ENCODE measurements at regions not wholly inside any gene's neighbourhood (a gene's known extent, or its start where the extent isn't known, plus 50 kb on each side); places are given as distances from the start of the nearest gene placed in this dataset.

- Mint-ChIP-seq H3K36me3 (ENCODE audit: low read depth) (no peaks in the 10 kb centered on the region), H3K27me3 (peaks cover 13% of the 10 kb centered on the region), H3K4me3 (no peak overlapping the region), H3K27ac (no peak overlapping the region), H3K4me1 (peaks cover 6% of the 10 kb centered on the region), H3K9me3 (peaks cover 9% of the 10 kb centered on the region)
- ATAC-seq (replicated peaks): peak; percentile 89
These were observed 169.5 kb upstream of the SVIL start for GRCh38 chr10:29804025-29804852.

GRCh38 chr10:29802171-29802570, 167.4 kb upstream of the SVIL start:
- Mint-ChIP-seq H3K36me3 (ENCODE audit: low read depth) (no peaks in the 10 kb centered on the region), H3K9me3 (peaks cover 9% of the 10 kb centered on the region), H3K4me3 (no peak overlapping the region), H3K27ac (no peak overlapping the region), H3K27me3 (peaks cover 11% of the 10 kb centered on the region), H3K4me1 (peaks cover 6% of the 10 kb centered on the region)
- ATAC-seq (replicated peaks): no peak

GRCh38 chr10:29798921-29799690, 164.3 kb upstream of the SVIL start:
- no peaks in the 10 kb centered on the region for H3K36me3 Mint-ChIP-seq (ENCODE audit: low read depth)
- H3K4me1 Mint-ChIP-seq: peaks cover 6% of the 10 kb centered on the region
- peaks cover 20% of the 10 kb centered on the region for H3K27me3 Mint-ChIP-seq
- no peak for ATAC-seq (replicated peaks)
- H3K4me3 Mint-ChIP-seq: no peak overlapping the region
- H3K9me3 Mint-ChIP-seq: peaks cover 5% of the 10 kb centered on the region
- H3K27ac Mint-ChIP-seq: no peak overlapping the region

- Mint-ChIP-seq H3K9me3 (peaks cover 5% of the 10 kb centered on the region), H3K27me3 (peaks cover 22% of the 10 kb centered on the region), H3K4me3 (no peak overlapping the region), H3K36me3 (ENCODE audit: low read depth) (no peaks in the 10 kb centered on the region), H3K4me1 (no peaks in the 10 kb centered on the region), H3K27ac (no peak overlapping the region)
- no peak for ATAC-seq (replicated peaks)
These were observed 162.8 kb upstream of the SVIL start for GRCh38 chr10:29797616-29798015.

GRCh38 chr10:29795850-29796249, 161.1 kb upstream of the SVIL start:
- H3K9me3 Mint-ChIP-seq: no peaks in the 10 kb centered on the region
- no peak overlapping the region for H3K4me3 Mint-ChIP-seq
- H3K27me3 Mint-ChIP-seq: peaks cover 22% of the 10 kb centered on the region
- no peak overlapping the region for H3K27ac Mint-ChIP-seq
- no peaks in the 10 kb centered on the region for H3K36me3 Mint-ChIP-seq (ENCODE audit: low read depth)
- H3K4me1 Mint-ChIP-seq: no peaks in the 10 kb centered on the region
- ATAC-seq (replicated peaks): no peak

- Mint-ChIP-seq H3K4me3 (no peak overlapping the region), H3K4me1 (no peaks in the 10 kb centered on the region), H3K9me3 (no peaks in the 10 kb centered on the region), H3K36me3 (ENCODE audit: low read depth) (no peaks in the 10 kb centered on the region), H3K27ac (no peak overlapping the region), H3K27me3 (peaks cover 22% of the 10 kb centered on the region)
- ATAC-seq (replicated peaks): no peak
These were observed 160.2 kb upstream of the SVIL start for GRCh38 chr10:29794776-29795611.

GRCh38 chr10:29791773-29792172, 157.0 kb upstream of the SVIL start:
- Mint-ChIP-seq H3K27me3 (peaks cover 20% of the 10 kb centered on the region), H3K27ac (no peak overlapping the region)

GRCh38 chr10:29790207-29790606, 155.4 kb upstream of the SVIL start:
- Mint-ChIP-seq H3K9me3 (no peaks in the 10 kb centered on the region), H3K4me3 (no peak overlapping the region), H3K27me3 (peaks cover 11% of the 10 kb centered on the region), H3K27ac (no peak overlapping the region), H3K36me3 (ENCODE audit: low read depth) (no peaks in the 10 kb centered on the region), H3K4me1 (no peaks in the 10 kb centered on the region)
- no peak for ATAC-seq (replicated peaks)

More at GRCh38 chr10:29791773-29792172, 157.0 kb upstream of the SVIL start:
- Mint-ChIP-seq H3K36me3 (ENCODE audit: low read depth) (no peaks in the 10 kb centered on the region), H3K4me3 (no peak overlapping the region), H3K4me1 (no peaks in the 10 kb centered on the region), H3K9me3 (no peaks in the 10 kb centered on the region)
- no peak for ATAC-seq (replicated peaks)

- H3K4me3 Mint-ChIP-seq: no peak overlapping the region
- H3K27ac Mint-ChIP-seq: no peak overlapping the region
- no peak for ATAC-seq (replicated peaks)
- H3K36me3 Mint-ChIP-seq (ENCODE audit: low read depth): no peaks in the 10 kb centered on the region
- H3K4me1 Mint-ChIP-seq: no peaks in the 10 kb centered on the region
- peaks cover 7% of the 10 kb centered on the region for H3K27me3 Mint-ChIP-seq
- H3K9me3 Mint-ChIP-seq: no peaks in the 10 kb centered on the region
These were observed 153.3 kb upstream of the SVIL start for GRCh38 chr10:29788113-29788512.

- no peak for ATAC-seq (replicated peaks)
- Mint-ChIP-seq H3K9me3 (no peaks in the 10 kb centered on the region), H3K27ac (no peak overlapping the region), H3K4me3 (no peak overlapping the region), H3K36me3 (ENCODE audit: low read depth) (no peaks in the 10 kb centered on the region), H3K4me1 (no peaks in the 10 kb centered on the region), H3K27me3 (peaks cover 13% of the 10 kb centered on the region)
These were observed 150.9 kb upstream of the SVIL start for GRCh38 chr10:29785701-29786100.

GRCh38 chr10:29784175-29784773, 149.5 kb upstream of the SVIL start:
- Mint-ChIP-seq H3K27ac (no peak overlapping the region), H3K36me3 (ENCODE audit: low read depth) (no peaks in the 10 kb centered on the region), H3K4me3 (no peak overlapping the region), H3K4me1 (no peaks in the 10 kb centered on the region), H3K9me3 (no peaks in the 10 kb centered on the region), H3K27me3 (peaks cover 16% of the 10 kb centered on the region)
- ATAC-seq (replicated peaks): no peak

GRCh38 chr10:29783201-29783947, 148.6 kb upstream of the SVIL start:
- Mint-ChIP-seq H3K4me3 (no peak overlapping the region), H3K4me1 (no peaks in the 10 kb centered on the region), H3K36me3 (ENCODE audit: low read depth) (no peaks in the 10 kb centered on the region), H3K27ac (no peak overlapping the region), H3K9me3 (no peaks in the 10 kb centered on the region), H3K27me3 (peaks cover 22% of the 10 kb centered on the region)
- ATAC-seq (replicated peaks): no peak

GRCh38 chr10:29780639-29781038, 145.9 kb upstream of the SVIL start:
- Mint-ChIP-seq H3K4me3 (no peak overlapping the region), H3K9me3 (no peaks in the 10 kb centered on the region), H3K36me3 (ENCODE audit: low read depth) (no peaks in the 10 kb centered on the region), H3K27me3 (peaks cover 30% of the 10 kb centered on the region), H3K4me1 (no peaks in the 10 kb centered on the region), H3K27ac (no peak overlapping the region)
- no peak for ATAC-seq (replicated peaks)
